ENCODE measurements at regions not wholly inside any gene's neighbourhood (a gene's known extent, or its start where the extent isn't known, plus 50 kb on each side); places are given as distances from the start of the nearest gene placed in this dataset.

DNA sequence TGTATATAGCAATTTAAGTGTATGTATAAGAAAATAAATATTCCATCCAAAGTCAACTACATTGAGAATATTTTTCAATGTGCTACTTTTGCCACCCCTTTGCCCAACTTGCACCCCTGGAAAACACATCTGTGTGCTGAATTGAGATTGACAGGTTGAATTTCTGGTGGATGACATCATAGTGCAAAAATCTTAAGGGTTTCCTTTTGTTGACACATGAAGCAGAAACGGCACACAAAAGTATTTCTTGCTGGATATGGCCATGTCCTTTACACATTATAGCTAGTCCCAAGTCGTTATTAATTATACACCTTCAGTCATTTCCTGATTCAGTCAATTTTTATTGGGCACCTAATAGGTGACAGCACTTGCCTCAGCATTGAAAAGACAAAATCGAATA lies 188.7 kb upstream of the FBXL4 start (continued):
- TF ChIP-seq, protein P1, sequence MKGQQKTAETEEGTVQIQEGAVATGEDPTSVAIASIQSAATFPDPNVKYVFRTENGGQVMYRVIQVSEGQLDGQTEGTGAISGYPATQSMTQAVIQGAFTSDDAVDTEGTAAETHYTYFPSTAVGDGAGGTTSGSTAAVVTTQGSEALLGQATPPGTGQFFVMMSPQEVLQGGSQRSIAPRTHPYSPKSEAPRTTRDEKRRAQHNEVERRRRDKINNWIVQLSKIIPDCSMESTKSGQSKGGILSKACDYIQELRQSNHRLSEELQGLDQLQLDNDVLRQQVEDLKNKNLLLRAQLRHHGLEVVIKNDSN (IDR thresholded peaks at IDR 0.05; ENCODE audit: borderline replicate concordance, low read depth) = no peak
- TF ChIP-seq GATA2 (CRISPR knock-in tag; IDR thresholded peaks at IDR 0.05) = no peak
- TF ChIP-seq TCF12 (IDR thresholded peaks at IDR 0.05) = no peak
- TF ChIP-seq SMC3 (IDR thresholded peaks at IDR 0.05; ENCODE audit: low read depth, low read length) = no peak

DNA sequence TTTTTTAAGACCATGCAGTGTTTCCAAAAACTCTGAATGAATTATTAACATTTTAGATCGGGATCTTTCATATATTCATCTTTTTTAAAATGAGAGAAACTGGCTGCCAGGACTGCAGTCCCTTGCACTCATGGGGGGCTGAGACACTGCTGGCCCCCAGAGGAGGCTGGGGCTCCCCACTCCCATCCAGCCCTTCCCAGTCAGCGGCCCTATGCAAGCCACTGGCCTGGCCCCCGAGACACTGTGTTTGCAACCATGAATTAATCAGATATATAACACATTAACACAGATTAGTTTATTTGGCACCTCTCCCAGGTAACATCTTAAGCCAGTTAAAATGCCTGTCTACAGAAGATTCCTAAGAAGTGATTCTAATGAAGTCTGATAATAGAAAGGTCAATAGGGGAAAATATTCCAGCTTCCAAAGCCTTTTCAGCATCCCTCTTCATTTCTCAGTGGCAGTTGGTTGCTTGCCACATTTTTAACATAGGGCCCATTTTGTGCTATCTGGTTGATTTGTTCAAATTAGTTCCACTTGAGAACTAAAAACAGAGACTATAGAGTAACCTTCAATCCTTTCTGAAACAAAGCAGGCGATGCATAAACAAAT lies 184.4 kb upstream of the FBXL4 start:
- ChIA-PET POLR2A (no interaction called here), CTCF (interaction anchor here (1.2 to 4.7 kb wide), 3 partner anchors 12 to 20 kb away, joined by 3 to 29 read pairs (median 4); no protein-coding TSS in a partner anchor)
- Histone ChIP-seq H3K4me1 (ENCODE audit: control insufficient read depth in 1 of 2, insufficient read depth in 2 of 2, low read depth in 1 of 2, low read length in 1 of 2) (peaks cover 0 to 3% of the 10 kb centered on the region in 2 experiments; a peak in 1 of 4 replicates), H3K36me3 (replicated peaks in 1 of 2; ENCODE audit: control insufficient read depth in 1 of 2, insufficient read depth in 2 of 2, low read length in 1 of 2) (no peaks in the 10 kb centered on the region), H2AFZ (ENCODE audit: low read depth) (no peak overlapping the region), H3K79me2 (ENCODE audit: insufficient read depth) (no peaks in the 10 kb centered on the region), H3F3A (replicated peaks; ENCODE audit: insufficient read depth) (no peaks in the 10 kb centered on the region), H3K4me2 (no peak overlapping the region), H4K20me1 (ENCODE audit: insufficient read depth) (no peaks in the 10 kb centered on the region), H3K9ac (no peak overlapping the region), H3K27ac (ENCODE audit: low read depth in 2 of 2, low read length in 1 of 2) (no peak overlapping the region), H3K9me2 (no peaks in the 10 kb centered on the region), H3K27me3 (ENCODE audit: insufficient read depth) (no peaks in the 10 kb centered on the region), H3K9me3 (no peaks in the 10 kb centered on the region), H3K4me3 (ENCODE audit: low read depth in 2 of 2, low read length in 1 of 2) (no peak overlapping the region)
- TF ChIP-seq CHD2 (IDR thresholded peaks at IDR 0.05; ENCODE audit: low read length, partially characterized antibody) (no peak), RCOR1 (IDR thresholded peaks at IDR 0.05; ENCODE audit: low read length) (no peak), JUND (IDR thresholded peaks at IDR 0.05) (no peak), NRF1 (IDR thresholded peaks at IDR 0.05; ENCODE audit: low read depth, low read length) (no peak), NFIC (IDR thresholded peaks at IDR 0.05; ENCODE audit: borderline replicate concordance) (no peak), POLR2AphosphoS5 (IDR thresholded peaks at IDR 0.05; ENCODE audit: low read depth, low read length) (no peak), EZH2phosphoT487 (IDR thresholded peaks at IDR 0.05; ENCODE audit: borderline replicate concordance, low read depth) (no peak), ELF1 (IDR thresholded peaks at IDR 0.05) (no peak), MEF2A (IDR thresholded peaks at IDR 0.05; ENCODE audit: borderline replicate concordance, low read depth) (no peak), GATA2 (CRISPR knock-in tag; IDR thresholded peaks at IDR 0.05) (no peak), EP300 (IDR thresholded peaks at IDR 0.05; ENCODE audit: borderline replicate concordance in 1 of 2, low read depth in 1 of 2, low read length in 1 of 2) (no peak), TCF12 (IDR thresholded peaks at IDR 0.05) (no peak), GABPA (IDR thresholded peaks at IDR 0.05; ENCODE audit: low read depth) (no peak)
- TF ChIP-seq, protein P2, sequence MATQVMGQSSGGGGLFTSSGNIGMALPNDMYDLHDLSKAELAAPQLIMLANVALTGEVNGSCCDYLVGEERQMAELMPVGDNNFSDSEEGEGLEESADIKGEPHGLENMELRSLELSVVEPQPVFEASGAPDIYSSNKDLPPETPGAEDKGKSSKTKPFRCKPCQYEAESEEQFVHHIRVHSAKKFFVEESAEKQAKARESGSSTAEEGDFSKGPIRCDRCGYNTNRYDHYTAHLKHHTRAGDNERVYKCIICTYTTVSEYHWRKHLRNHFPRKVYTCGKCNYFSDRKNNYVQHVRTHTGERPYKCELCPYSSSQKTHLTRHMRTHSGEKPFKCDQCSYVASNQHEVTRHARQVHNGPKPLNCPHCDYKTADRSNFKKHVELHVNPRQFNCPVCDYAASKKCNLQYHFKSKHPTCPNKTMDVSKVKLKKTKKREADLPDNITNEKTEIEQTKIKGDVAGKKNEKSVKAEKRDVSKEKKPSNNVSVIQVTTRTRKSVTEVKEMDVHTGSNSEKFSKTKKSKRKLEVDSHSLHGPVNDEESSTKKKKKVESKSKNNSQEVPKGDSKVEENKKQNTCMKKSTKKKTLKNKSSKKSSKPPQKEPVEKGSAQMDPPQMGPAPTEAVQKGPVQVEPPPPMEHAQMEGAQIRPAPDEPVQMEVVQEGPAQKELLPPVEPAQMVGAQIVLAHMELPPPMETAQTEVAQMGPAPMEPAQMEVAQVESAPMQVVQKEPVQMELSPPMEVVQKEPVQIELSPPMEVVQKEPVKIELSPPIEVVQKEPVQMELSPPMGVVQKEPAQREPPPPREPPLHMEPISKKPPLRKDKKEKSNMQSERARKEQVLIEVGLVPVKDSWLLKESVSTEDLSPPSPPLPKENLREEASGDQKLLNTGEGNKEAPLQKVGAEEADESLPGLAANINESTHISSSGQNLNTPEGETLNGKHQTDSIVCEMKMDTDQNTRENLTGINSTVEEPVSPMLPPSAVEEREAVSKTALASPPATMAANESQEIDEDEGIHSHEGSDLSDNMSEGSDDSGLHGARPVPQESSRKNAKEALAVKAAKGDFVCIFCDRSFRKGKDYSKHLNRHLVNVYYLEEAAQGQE (IDR thresholded peaks at IDR 0.05; ENCODE audit: low read depth, low read length) = no peak
- TF ChIP-seq, protein P3, sequence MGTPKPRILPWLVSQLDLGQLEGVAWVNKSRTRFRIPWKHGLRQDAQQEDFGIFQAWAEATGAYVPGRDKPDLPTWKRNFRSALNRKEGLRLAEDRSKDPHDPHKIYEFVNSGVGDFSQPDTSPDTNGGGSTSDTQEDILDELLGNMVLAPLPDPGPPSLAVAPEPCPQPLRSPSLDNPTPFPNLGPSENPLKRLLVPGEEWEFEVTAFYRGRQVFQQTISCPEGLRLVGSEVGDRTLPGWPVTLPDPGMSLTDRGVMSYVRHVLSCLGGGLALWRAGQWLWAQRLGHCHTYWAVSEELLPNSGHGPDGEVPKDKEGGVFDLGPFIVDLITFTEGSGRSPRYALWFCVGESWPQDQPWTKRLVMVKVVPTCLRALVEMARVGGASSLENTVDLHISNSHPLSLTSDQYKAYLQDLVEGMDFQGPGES (IDR thresholded peaks at IDR 0.05; ENCODE audit: low read depth, low read length) = no peak
- TF ChIP-seq, protein P4, sequence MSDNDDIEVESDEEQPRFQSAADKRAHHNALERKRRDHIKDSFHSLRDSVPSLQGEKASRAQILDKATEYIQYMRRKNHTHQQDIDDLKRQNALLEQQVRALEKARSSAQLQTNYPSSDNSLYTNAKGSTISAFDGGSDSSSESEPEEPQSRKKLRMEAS (IDR thresholded peaks at IDR 0.05; ENCODE audit: low read depth) = no peak
- TF ChIP-seq, protein P5, sequence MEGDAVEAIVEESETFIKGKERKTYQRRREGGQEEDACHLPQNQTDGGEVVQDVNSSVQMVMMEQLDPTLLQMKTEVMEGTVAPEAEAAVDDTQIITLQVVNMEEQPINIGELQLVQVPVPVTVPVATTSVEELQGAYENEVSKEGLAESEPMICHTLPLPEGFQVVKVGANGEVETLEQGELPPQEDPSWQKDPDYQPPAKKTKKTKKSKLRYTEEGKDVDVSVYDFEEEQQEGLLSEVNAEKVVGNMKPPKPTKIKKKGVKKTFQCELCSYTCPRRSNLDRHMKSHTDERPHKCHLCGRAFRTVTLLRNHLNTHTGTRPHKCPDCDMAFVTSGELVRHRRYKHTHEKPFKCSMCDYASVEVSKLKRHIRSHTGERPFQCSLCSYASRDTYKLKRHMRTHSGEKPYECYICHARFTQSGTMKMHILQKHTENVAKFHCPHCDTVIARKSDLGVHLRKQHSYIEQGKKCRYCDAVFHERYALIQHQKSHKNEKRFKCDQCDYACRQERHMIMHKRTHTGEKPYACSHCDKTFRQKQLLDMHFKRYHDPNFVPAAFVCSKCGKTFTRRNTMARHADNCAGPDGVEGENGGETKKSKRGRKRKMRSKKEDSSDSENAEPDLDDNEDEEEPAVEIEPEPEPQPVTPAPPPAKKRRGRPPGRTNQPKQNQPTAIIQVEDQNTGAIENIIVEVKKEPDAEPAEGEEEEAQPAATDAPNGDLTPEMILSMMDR (IDR thresholded peaks at IDR 0.05) = no peak
- WGBS (ENCODE audit: low lambda C conversion rate) = 65% methylated on average over 4 of the region's 4 CpGs
- DNase-seq = no peak
